GM18511 (cell line): ENCODE measurements at regions not wholly inside any gene's neighbourhood (a gene's known extent, or its start where the extent isn't known, plus 50 kb on each side); places are given as distances from the start of the nearest gene placed in this dataset.
"Not testable (repeated sequence)": the region's sequence is repeated elsewhere in the genome, so short reads cannot be mapped to it uniquely, and the experiment has no call there.

ENCODE experiments used
- ATAC-seq: cut with Tn5 transposase; IDR thresholded peaks from one replicate; pipeline ENCODE4 v1.9.1; 2021; ENCODE audit warnings: mild to moderate bottlenecking, moderate library complexity; ENCODE audit not compliant: unreplicated experiment

GRCh38 chr5:29231154-29231553 is 1962.3 kb upstream of the CDH6 start:
- no peak for ATAC-seq

- ATAC-seq, result no peak
Observed at GRCh38 chr5:29230591-29230990, 1962.9 kb upstream of the CDH6 start.

- ATAC-seq, result no peak
Observed at GRCh38 chr5:29229461-29229860, 1964.0 kb upstream of the CDH6 start.

- ATAC-seq, result no peak
Observed at GRCh38 chr5:29218138-29218537, 1975.3 kb upstream of the CDH6 start.

DNA sequence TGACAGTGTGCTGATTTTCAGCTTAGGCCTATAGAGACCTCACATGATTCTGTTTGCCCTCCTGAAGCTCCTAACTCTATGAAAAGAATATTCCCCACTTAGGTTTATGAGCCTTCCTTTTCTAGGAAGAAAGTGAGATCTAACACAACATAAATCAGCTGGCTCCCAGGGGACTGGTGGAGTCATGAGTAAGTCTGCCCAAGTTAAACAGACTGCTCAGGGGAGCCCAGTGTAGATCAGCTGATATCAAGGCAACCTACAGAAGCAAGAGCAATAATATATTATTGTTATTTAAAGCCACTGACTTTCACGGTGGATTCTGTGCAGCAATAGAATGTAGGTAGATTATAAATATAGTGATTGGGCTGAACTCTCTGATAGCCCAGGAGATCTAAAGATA is 1978.6 kb upstream of the CDH6 start:
- no peak for ATAC-seq

DNA sequence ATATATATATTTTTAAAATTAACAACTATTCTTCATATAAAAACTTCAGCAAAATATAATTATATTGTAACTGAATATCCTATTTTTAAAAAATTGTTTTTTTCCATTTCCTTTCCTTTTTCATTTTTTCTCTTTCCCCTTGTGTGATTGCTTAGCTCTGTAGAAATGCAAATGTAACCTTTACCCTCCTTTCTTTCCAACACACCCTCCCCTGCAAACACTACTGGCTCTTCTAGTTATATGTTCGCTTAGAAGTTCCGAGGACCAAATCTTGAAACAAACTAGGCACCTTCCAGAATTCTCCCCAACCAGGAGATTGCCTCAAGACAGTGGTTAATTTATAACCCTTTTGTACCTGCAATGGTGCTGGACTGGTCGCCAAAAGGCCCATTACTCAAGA is 1980.0 kb upstream of the CDH6 start:
- ATAC-seq, result no peak

- ATAC-seq, result no peak
Observed at GRCh38 chr5:29208024-29208423, 1985.5 kb upstream of the CDH6 start.

DNA sequence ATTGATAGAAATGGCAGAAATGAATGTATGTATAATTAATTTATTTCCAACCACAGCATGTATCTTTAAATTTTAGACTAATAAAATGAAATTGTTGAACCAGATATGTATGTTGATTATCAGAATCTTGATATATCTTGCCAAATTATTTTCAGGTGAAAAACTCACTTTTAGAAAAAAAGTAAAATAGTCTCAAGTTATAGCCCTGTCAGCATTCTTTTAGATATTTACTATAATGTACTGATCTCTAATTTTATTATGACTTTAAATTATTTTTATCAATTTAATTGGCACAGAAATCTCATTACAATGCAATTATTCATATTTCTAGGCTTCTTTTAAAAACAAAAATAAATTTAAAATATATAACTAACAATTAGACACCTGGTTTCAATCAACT is 1990.4 kb upstream of the CDH6 start:
- ATAC-seq, result no peak

DNA sequence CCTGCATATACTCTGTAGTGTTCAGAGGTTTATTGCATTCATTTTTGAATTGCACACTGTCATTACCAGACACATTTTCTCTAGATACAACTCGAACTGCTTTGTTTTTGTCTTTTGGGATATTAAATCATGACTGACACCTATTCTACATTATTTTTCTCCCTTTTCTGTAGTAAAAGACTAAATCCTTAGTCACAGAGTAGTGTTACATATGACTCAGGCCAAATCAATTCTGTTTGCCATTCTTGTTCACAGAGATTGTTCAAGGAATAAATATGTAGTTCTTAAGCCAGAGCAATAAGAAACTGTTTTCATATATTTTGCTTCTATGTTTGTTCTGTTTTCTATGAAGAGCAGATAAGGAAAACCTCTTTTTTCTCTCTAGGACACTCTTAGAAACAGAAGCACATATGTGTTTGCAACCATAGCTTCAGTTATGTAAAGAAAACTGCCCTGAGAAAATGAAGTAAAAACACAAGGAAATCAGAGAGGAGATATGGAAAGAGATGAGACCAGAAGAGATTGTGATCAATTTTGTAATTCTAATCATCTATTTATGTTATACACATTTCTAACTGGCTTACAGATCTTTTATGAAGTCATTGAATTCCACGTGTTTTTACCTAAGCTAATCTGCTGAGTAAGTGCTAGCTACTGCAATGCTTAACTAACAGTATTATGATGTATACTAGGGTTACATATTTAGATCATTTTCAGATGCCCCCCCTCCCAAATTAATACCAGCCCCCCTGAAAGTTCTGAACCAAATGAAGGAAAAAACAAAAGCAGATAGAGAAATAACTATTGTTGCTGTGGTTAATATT is 1995.6 kb upstream of the CDH6 start:
- no peak for ATAC-seq

GRCh38 chr5:29193972-29194371 is 1999.5 kb upstream of the CDH6 start:
- no peak for ATAC-seq

- not testable (repeated sequence) for ATAC-seq
Observed at GRCh38 chr5:29191269-29192048, 2002.0 kb upstream of the CDH6 start.

DNA sequence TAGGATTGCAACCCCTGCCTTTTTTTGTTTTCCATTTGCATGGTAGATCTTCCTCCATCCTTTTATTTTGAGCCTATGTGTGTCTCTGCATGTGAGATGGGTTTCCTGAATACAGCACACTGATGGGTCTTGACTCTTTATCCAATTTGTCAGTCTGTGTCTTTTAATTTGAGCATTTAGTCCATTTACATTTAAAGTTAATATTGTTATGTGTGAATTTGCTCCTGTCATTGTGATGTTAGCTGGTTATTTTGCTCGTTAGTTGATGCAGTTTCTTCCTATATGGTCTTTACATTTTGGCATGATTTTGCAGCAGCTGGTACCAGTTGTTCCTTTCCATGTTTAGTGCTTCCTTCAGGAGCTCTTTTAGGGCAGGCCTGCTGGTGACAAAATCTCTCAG is 2003.1 kb upstream of the CDH6 start:
- not testable (repeated sequence) for ATAC-seq

- ATAC-seq, result not testable (repeated sequence)
Observed at GRCh38 chr5:29186380-29186779, 2007.1 kb upstream of the CDH6 start.

DNA sequence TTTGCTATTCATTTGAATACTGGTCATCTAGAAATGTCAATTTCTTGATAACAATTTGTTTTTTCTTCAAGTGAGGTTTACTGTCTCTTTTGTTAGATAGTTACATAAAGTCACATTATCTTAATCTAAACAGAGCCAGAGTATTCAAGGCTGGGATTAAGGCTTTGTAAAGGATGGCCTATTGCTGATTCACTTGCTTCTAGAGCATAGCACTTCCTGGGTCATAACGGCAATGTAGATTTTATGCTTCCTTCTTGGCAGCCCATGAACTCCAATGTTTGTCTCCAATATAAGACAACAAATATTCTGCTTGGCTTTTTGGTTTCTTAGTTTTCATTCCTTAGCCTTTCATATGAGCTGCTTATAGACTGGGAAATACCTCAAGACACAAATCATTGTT is 2007.9 kb upstream of the CDH6 start:
- no peak for ATAC-seq

DNA sequence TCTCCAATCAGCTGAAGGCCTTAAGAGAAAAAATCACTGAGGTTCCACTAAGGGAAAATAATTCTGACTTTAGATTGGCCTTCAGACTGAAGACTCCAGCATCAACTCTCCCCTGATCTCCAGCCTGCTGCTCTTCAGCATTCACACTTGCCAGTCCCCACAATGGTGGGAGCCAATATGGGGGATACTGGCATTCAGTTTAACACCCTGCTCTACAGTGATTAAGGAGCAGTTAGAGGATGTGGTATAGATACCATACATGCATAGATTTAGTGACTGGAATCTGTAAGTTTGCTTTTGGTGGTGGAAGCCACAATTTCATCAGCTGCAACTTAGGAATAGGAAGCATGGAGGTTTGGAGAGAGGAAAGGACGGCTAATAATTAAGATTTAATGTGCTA is 2017.7 kb upstream of the CDH6 start:
- ATAC-seq, result no peak

GRCh38 chr5:29170599-29170998 is 2022.9 kb upstream of the CDH6 start:
- no peak for ATAC-seq

- ATAC-seq, result no peak
Observed at GRCh38 chr5:29169886-29170285, 2023.6 kb upstream of the CDH6 start.

DNA sequence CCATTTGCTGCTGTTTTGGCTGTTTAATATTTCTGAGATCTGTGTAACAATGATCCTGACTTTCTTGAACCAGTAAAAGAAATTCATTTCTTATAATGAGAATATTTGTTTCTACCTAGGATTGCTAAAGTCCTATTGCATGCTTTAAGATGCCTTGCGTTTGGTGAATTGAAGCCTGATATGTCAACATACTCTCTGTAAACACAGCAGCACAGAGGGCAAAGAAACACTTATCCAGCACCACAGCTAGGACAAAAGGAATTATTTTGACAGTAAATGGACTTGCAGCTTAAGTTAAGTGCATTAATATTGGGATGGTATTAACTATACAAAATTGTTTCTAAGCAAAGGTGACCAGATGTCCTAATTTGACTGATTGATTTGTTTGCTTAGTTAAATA is 2031.2 kb upstream of the CDH6 start:
- ATAC-seq, result no peak

GRCh38 chr5:29161399-29162291 is 2031.8 kb upstream of the CDH6 start:
- ATAC-seq, result no peak

DNA sequence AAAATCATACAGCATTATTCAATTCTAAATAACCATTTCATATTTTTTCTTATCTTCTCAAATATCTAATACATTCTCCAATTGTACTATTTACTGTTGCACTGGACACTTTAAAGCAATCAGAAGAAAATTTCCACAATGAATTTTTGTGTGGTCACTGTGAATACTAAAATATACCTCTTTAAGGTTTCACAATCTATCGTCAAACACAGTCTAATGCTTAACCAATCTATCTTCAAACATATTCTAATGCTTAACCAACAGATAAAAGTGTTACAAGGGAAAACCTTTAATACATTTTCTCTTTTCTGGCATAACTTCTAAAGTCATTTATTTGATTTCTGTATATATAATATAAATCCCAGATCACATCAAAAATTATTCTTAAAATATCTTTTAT is 2035.5 kb upstream of the CDH6 start:
- ATAC-seq, result no peak

DNA sequence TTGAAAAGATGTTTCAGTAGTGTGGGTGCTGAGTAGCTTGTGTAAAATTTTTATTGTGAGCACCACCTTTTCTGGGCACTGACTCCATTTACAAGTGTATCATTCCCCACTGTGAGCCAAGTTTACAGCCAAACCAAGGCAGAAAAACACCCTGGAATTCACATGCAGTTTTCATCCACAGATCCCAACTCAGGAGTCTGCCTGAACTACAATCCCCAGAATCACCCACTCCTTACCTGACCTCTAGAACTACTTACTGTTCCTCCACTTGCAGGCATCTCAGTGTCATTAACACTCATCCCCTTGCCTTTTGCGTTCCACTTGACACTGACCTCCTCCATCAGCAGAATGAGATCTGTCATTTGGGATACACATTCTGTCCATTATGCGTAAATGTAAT is 2042.6 kb upstream of the CDH6 start:
- ATAC-seq, result no peak
